ENCODE measurements at regions not wholly inside any gene's neighbourhood (a gene's known extent, or its start where the extent isn't known, plus 50 kb on each side); places are given as distances from the start of the nearest gene placed in this dataset.

GRCh38 chr5:68793993-68794392, 299.8 kb upstream of the SLC30A5 start:
- DNase-seq (no peak), ATAC-seq (no peak)
- Histone ChIP-seq H3K36me3 (replicated peaks in 1 of 2; ENCODE audit: insufficient read depth in 1 of 2, low read depth in 2 of 2) (no peaks in the 10 kb centered on the region), H3K4me3 (no peak overlapping the region), H3K27me3 (no peaks in the 10 kb centered on the region), H3K27ac (no peak overlapping the region), H3K9me3 (no peaks in the 10 kb centered on the region), H3K4me1 (no peaks in the 10 kb centered on the region)
- WGBS, 2 donors = 61 to 69% methylated on average over 4 of the region's 4 CpGs
- no peak for TF ChIP-seq POLR2A (IDR thresholded peaks at IDR 0.05)
- TF ChIP-seq, protein P1, sequence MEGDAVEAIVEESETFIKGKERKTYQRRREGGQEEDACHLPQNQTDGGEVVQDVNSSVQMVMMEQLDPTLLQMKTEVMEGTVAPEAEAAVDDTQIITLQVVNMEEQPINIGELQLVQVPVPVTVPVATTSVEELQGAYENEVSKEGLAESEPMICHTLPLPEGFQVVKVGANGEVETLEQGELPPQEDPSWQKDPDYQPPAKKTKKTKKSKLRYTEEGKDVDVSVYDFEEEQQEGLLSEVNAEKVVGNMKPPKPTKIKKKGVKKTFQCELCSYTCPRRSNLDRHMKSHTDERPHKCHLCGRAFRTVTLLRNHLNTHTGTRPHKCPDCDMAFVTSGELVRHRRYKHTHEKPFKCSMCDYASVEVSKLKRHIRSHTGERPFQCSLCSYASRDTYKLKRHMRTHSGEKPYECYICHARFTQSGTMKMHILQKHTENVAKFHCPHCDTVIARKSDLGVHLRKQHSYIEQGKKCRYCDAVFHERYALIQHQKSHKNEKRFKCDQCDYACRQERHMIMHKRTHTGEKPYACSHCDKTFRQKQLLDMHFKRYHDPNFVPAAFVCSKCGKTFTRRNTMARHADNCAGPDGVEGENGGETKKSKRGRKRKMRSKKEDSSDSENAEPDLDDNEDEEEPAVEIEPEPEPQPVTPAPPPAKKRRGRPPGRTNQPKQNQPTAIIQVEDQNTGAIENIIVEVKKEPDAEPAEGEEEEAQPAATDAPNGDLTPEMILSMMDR (IDR thresholded peaks at IDR 0.05) = no peak
- intact Hi-C loops (cut with DNase I) = no loop called here

- no peaks in the 10 kb centered on the region for H3K36me3 ChIP-seq (replicated peaks in 1 of 2; ENCODE audit: insufficient read depth in 1 of 2, low read depth in 2 of 2)
- intact Hi-C loops (cut with DNase I) = no loop called here
- no peaks in the 10 kb centered on the region for H3K9me3 ChIP-seq
- no peak overlapping the region for H3K4me3 ChIP-seq
- DNase-seq = no peak
- no peak for ATAC-seq
- WGBS, 2 donors = 55 to 63% methylated on average over 3 to 6 of the region's 6 CpGs
- H3K4me1 ChIP-seq = no peaks in the 10 kb centered on the region
- H3K27me3 ChIP-seq = no peaks in the 10 kb centered on the region
- H3K27ac ChIP-seq = no peak overlapping the region
- TF ChIP-seq POLR2A (IDR thresholded peaks at IDR 0.05) = no peak
- TF ChIP-seq, protein P1 (IDR thresholded peaks at IDR 0.05) = no peak
Measured at GRCh38 chr5:68795190-68795589, 298.6 kb upstream of the SLC30A5 start.

DNA sequence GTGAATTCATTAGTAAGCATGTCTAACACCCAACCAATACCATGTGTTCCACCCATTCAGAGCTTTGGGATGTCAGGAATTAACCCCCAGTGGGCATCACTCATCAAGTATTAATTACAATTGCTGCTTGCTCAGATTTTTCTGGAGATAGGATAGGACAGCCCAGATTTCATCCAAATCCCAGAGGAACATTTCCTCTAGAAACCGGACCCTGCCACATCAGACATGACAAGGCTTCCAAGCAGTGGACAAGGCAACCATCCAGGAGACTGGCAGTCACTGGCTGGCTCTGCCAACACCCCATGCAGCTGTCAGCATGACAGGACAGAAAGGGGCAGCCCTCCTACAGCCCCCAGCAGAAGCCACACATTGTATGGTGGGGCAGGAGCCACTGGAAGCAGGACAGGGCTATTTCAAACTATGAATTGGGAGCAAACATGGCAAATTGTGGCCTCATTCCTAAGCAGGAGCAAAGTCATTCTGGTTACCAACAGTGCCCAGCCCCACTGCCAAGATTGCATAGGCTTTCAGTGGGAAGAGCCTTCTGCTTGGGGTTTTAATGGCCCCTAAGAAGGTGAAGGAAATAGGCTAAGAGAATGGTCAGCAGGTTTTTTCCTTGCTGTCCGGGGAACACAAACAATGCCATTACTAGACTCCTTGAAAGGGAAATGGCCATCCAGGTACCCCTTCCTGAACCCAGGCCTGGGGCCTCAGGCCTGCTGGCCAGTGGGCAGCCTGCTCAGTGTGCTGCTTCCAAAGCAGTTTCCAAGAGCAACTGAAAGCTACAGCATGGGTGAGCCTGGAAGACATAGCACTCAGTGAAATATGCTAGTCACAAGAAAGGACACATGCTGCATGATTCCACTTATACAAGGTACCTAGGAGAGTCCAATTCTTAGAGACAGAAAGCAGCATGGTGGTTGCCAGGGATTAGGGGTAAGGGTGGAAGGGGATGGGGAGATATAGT, 294.7 kb upstream of the SLC30A5 start:
- H3K27ac ChIP-seq = no peak overlapping the region
- WGBS, 2 donors = 85 to 91% methylated on average over 2 of the region's 2 CpGs
- no peak for TF ChIP-seq POLR2A (IDR thresholded peaks at IDR 0.05)
- TF ChIP-seq, protein P1 (IDR thresholded peaks at IDR 0.05) = no peak
- no peak overlapping the region for H3K4me3 ChIP-seq
- H3K4me1 ChIP-seq = no peaks in the 10 kb centered on the region
- no peak for ATAC-seq
- no peaks in the 10 kb centered on the region for H3K9me3 ChIP-seq
- no peaks in the 10 kb centered on the region for H3K36me3 ChIP-seq (replicated peaks in 1 of 2; ENCODE audit: insufficient read depth in 1 of 2, low read depth in 2 of 2)
- no peaks in the 10 kb centered on the region for H3K27me3 ChIP-seq
- DNase-seq = no peak
- intact Hi-C loops (cut with DNase I) = no loop called here

- Histone ChIP-seq H3K36me3 (replicated peaks in 1 of 2; ENCODE audit: insufficient read depth in 1 of 2, low read depth in 2 of 2) (no peaks in the 10 kb centered on the region), H3K9me3 (no peaks in the 10 kb centered on the region), H3K27ac (no peak overlapping the region), H3K4me3 (no peak overlapping the region), H3K27me3 (no peaks in the 10 kb centered on the region), H3K4me1 (no peaks in the 10 kb centered on the region)
- WGBS, 2 donors = 56 to 72% methylated on average over 2 of the region's 2 CpGs
- intact Hi-C loops (cut with DNase I) = no loop called here
- DNase-seq = no peak
- ATAC-seq = no peak
- no peak for TF ChIP-seq POLR2A (IDR thresholded peaks at IDR 0.05)
- TF ChIP-seq, protein P1 (IDR thresholded peaks at IDR 0.05) = no peak
Measured at GRCh38 chr5:68802430-68802829, 291.4 kb upstream of the SLC30A5 start.
